SK-N-SH (cell line): ENCODE measurements at regions not wholly inside any gene's neighbourhood (a gene's known extent, or its start where the extent isn't known, plus 50 kb on each side); places are given as distances from the start of the nearest gene placed in this dataset.

Experiments used
- CHD2 ChIP-seq: fragments of 150-350 bp; IDR thresholded peaks from 2 replicates; pipeline ENCODE4 v1.6.1; 2018; ENCODE audit warnings: low read length; ENCODE audit not compliant: partially characterized antibody
- ELF1 ChIP-seq: IDR thresholded peaks from 2 replicates; pipeline ENCODE4 v1.4.0; 2012
- EP300 ChIP-seq, 2 experiments: IDR thresholded peaks; 2 replicates each; pipeline versions ENCODE4 v1.4.0 to v1.6.1; 2012; ENCODE audit warnings: borderline replicate concordance in 1 of 2, low read depth in 1 of 2, low read length in 1 of 2
- GABPA ChIP-seq: IDR thresholded peaks from 2 replicates; pipeline ENCODE4 v1.4.0; 2012; ENCODE audit warnings: low read depth, mild to moderate bottlenecking
- MAX ChIP-seq: IDR thresholded peaks from 2 replicates; pipeline ENCODE4 v1.4.0; 2012; ENCODE audit warnings: low read depth
- NFIC ChIP-seq: IDR thresholded peaks from 2 replicates; pipeline ENCODE4 v1.4.0; 2012; ENCODE audit warnings: borderline replicate concordance
- POLR2AphosphoS5 ChIP-seq: IDR thresholded peaks from 2 replicates; pipeline ENCODE4 v1.6.1; 2012; ENCODE audit warnings: low read depth, low read length
- RAD21 ChIP-seq: IDR thresholded peaks from 2 replicates; pipeline ENCODE4 v1.6.1; 2012; ENCODE audit warnings: mild to moderate bottlenecking, low read length
- SIN3A ChIP-seq: IDR thresholded peaks from 2 replicates; pipeline ENCODE4 v1.6.1; 2012; ENCODE audit warnings: low read depth, mild to moderate bottlenecking, low read length, moderate library complexity, borderline replicate concordance
- SMC3 ChIP-seq: IDR thresholded peaks from 2 replicates; pipeline ENCODE4 v1.6.1; 2012; ENCODE audit warnings: low read depth, low read length, improper control_type of control experiment
- TAF1 ChIP-seq: IDR thresholded peaks from 2 replicates; pipeline ENCODE4 v1.6.1; 2012; ENCODE audit warnings: low read depth, mild to moderate bottlenecking, low read length, moderate library complexity, borderline replicate concordance
- ZBTB33 ChIP-seq: IDR thresholded peaks from 2 replicates; pipeline ENCODE4 v1.4.0; 2012; ENCODE audit warnings: low read depth, borderline replicate concordance
- TF ChIP-seq, protein P1 (sequence below): fragments of 200-600 bp; sonication (generic); IDR thresholded peaks from 2 replicates; pipeline ENCODE4 v1.6.1; 2017; ENCODE audit warnings: antibody characterized with exemption, mild to moderate bottlenecking, moderate library complexity

DNA sequence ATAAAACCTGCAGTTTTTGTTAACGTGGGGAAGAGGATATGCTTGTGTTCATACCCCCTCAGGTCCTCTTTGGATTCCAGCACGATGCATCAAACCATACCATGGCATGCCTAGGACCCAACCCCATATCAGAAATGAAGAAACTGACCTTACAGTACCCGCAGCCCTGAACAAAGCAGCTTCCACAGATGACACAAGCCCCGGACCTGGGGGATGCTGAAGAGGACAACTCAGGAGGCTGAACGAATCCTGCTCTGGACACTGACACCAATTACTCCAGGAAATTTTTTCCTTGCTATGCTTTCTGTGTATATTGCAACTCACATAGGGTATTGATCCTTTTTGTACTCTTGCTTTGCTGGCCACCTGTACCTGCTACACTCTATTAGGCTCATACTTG lies 129.6 kb downstream of the ZNF675 start:
- TF ChIP-seq, protein P1, sequence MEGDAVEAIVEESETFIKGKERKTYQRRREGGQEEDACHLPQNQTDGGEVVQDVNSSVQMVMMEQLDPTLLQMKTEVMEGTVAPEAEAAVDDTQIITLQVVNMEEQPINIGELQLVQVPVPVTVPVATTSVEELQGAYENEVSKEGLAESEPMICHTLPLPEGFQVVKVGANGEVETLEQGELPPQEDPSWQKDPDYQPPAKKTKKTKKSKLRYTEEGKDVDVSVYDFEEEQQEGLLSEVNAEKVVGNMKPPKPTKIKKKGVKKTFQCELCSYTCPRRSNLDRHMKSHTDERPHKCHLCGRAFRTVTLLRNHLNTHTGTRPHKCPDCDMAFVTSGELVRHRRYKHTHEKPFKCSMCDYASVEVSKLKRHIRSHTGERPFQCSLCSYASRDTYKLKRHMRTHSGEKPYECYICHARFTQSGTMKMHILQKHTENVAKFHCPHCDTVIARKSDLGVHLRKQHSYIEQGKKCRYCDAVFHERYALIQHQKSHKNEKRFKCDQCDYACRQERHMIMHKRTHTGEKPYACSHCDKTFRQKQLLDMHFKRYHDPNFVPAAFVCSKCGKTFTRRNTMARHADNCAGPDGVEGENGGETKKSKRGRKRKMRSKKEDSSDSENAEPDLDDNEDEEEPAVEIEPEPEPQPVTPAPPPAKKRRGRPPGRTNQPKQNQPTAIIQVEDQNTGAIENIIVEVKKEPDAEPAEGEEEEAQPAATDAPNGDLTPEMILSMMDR: no peak
- TF ChIP-seq RAD21: no peak
- no peak for TF ChIP-seq MAX
- TF ChIP-seq GABPA: no peak
- TF ChIP-seq CHD2: no peak
- TF ChIP-seq TAF1: no peak
- TF ChIP-seq ZBTB33: no peak
- TF ChIP-seq SIN3A: no peak
- no peak for TF ChIP-seq ELF1
- TF ChIP-seq SMC3: no peak
- TF ChIP-seq EP300 (IDR thresholded peaks at IDR 0.05; ENCODE audit: borderline replicate concordance in 1 of 2, low read depth in 1 of 2, low read length in 1 of 2): no peak
- TF ChIP-seq NFIC: no peak
- no peak for TF ChIP-seq POLR2AphosphoS5
